H1 (cell line): ENCODE measurements at regions not wholly inside any gene's neighbourhood (a gene's known extent, or its start where the extent isn't known, plus 50 kb on each side); places are given as distances from the start of the nearest gene placed in this dataset.

Experiments
- HDAC6 ChIP-seq: IDR thresholded peaks from one replicate; pipeline ENCODE4 v1.7.1; 2012; ENCODE audit warnings: low read depth, mild to moderate bottlenecking, inconsistent platforms, low read length, moderate library complexity
- KDM4A ChIP-seq: IDR thresholded peaks from one replicate; pipeline ENCODE4 v1.7.1; 2012; ENCODE audit warnings: low read depth, mild to moderate bottlenecking, moderate library complexity, low read length, inconsistent platforms; ENCODE audit not compliant: severe bottlenecking
- NRF1 ChIP-seq: IDR thresholded peaks from 2 replicates; pipeline ENCODE4 v1.6.1; 2011; ENCODE audit warnings: mild to moderate bottlenecking, low read depth, low read length, improper control_type of control experiment
- POLR2A ChIP-seq, 2 experiments: IDR thresholded peaks; 1 replicate in 1 of 2; 2 replicates in 1 of 2; pipeline ENCODE4 v1.6.1; 2011; ENCODE audit warnings: low read depth in 2 of 2, low read length in 2 of 2, mild to moderate bottlenecking in 2 of 2; ENCODE audit errors: control extremely low read depth in 1 of 2
- RFX5 ChIP-seq: IDR thresholded peaks from 2 replicates; pipeline ENCODE4 v1.6.1; 2011; ENCODE audit warnings: low read depth, low read length, improper control_type of control experiment, borderline replicate concordance
- SP4 ChIP-seq: IDR thresholded peaks from 2 replicates; pipeline ENCODE4 v1.6.1; 2012; ENCODE audit warnings: low read length, inconsistent platforms
- TAF7 ChIP-seq: optimal IDR thresholded peaks from 2 replicates; pipeline ENCODE3; 2011; ENCODE audit warnings: low read depth, mild to moderate bottlenecking, inconsistent platforms, low read length, moderate library complexity, borderline replicate concordance
- TEAD4 ChIP-seq: IDR thresholded peaks from 2 replicates; pipeline ENCODE4 v1.6.1; 2012; ENCODE audit warnings: low read depth, low read length, inconsistent platforms, mixed read lengths

DNA sequence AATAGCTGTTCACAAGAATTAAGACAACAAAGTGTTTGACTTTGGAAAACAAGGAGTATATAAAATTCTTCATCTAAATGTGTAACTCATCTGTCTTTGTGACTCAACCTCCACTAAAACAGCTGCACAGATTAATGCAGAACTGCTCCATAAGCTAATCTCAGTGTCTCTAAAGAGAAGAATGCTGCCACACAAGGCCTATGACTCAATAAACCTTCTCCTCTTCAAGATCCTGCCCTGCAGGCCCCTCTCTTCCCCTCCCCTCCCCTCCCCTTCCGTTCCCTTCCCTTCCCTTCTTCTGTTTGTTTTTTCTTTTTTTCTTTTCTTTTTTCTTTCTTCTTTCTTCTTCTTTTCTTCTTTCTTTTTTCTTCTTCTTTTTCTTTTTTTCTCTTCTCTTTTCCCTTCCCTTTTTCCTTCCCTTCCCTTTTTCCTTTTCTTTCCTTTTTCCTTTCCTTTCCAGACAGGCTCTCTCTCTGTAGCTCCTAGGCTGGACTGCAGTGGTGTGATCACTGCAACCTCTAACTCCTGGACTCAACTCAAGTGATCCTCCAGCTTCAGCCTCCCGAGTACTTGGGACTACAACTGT is 1052.8 kb downstream of the BRINP3 start (continued):
- TF ChIP-seq SP4 (no peak), TEAD4 (no peak), TAF7 (no peak), KDM4A (no peak), RFX5 (no peak), HDAC6 (no peak), NRF1 (no peak), POLR2A (IDR thresholded peaks at IDR 0.05; ENCODE audit: control extremely low read depth in 1 of 2, low read depth in 2 of 2, low read length in 2 of 2) (no peak)
